CD4-positive, alpha-beta T cell (primary cell): ENCODE measurements at regions not wholly inside any gene's neighbourhood (a gene's known extent, or its start where the extent isn't known, plus 50 kb on each side); places are given as distances from the start of the nearest gene placed in this dataset.

Source experiments
- ATAC-seq: fragments of 200-7000 bp; cut with Tn5 transposase; one replicate; pipeline ENCODE4 v1.10.0; 2022; ENCODE audit warnings: mild to moderate bottlenecking; ENCODE audit not compliant: poor library complexity
- CTCF ChIA-PET: fragments of 350-600 bp; sonication (Branson Sonifier 250); formaldehyde crosslinking; loops from one replicate; lab custom pipeline; 2021; ENCODE audit warnings: antibody characterized with exemption, inconsistent platforms; lab: Charles Lee
- POLR2A ChIA-PET: fragments of 350-600 bp; sonication (Branson Sonifier 250); formaldehyde crosslinking; loops from one replicate; lab custom pipeline; 2021; ENCODE audit warnings: antibody characterized with exemption, inconsistent platforms; lab: Charles Lee
- DNase-seq, 14 experiments: peaks; one replicate each; pipeline ENCODE4 v3.0.0-alpha.2; 2013 to 2020; ENCODE audit warnings: mixed read lengths in 2 of 14
- H3K27ac ChIP-seq, 2 donors: one replicate each; pipeline versions ENCODE4 v1.5.1 to v1.7.0; 2013; ENCODE audit warnings: low read length in 2 of 2, low read depth in 1 of 2, mild to moderate bottlenecking in 1 of 2
- H3K27me3 ChIP-seq, 2 experiments: 1 replicate in 1 of 2; 2 replicates in 1 of 2; pipeline versions ENCODE4 v1.6.1 to v1.7.0; 2013; ENCODE audit warnings: low read length in 2 of 2, control low read depth in 1 of 2, mild to moderate bottlenecking in 1 of 2, moderate library complexity in 1 of 2; ENCODE audit not compliant: insufficient read depth in 2 of 2, control insufficient read depth in 1 of 2
- H3K36me3 ChIP-seq: one replicate; pipeline ENCODE4 v1.6.1; 2013; ENCODE audit warnings: low read length, control low read depth; ENCODE audit not compliant: insufficient read depth
- H3K4me1 ChIP-seq: one replicate; pipeline ENCODE4 v1.6.1; 2013; ENCODE audit warnings: low read length, control low read depth; ENCODE audit not compliant: insufficient read depth
- H3K4me3 ChIP-seq: one replicate; pipeline ENCODE4 v1.5.1; 2013; ENCODE audit warnings: mild to moderate bottlenecking, low read length, moderate library complexity
- H3K9me3 ChIP-seq, 2 experiments: 1 replicate in 1 of 2; 2 replicates in 1 of 2; pipeline versions ENCODE4 v1.6.1 to v1.7.0; 2013; ENCODE audit warnings: low read length in 2 of 2, mild to moderate bottlenecking in 2 of 2, control low read depth in 1 of 2, moderate library complexity in 1 of 2; ENCODE audit not compliant: control insufficient read depth in 1 of 2, insufficient read depth in 1 of 2
- H3K27ac Mint-ChIP-seq: one replicate; pipeline ENCODE4 v1.8.0; 2020; ENCODE audit warnings: mixed read lengths
- H3K27me3 Mint-ChIP-seq: one replicate; pipeline ENCODE4 v1.8.0; 2021; ENCODE audit warnings: mixed read lengths
- H3K36me3 Mint-ChIP-seq: one replicate; pipeline ENCODE4 v1.8.0; 2021; ENCODE audit warnings: low read depth, mixed read lengths
- H3K4me1 Mint-ChIP-seq: one replicate; pipeline ENCODE4 v1.8.0; 2021; ENCODE audit warnings: low read depth, mixed read lengths
- H3K4me3 Mint-ChIP-seq: one replicate; pipeline ENCODE4 v1.8.0; 2020; ENCODE audit warnings: mild to moderate bottlenecking, mixed read lengths
- H3K9me3 Mint-ChIP-seq: one replicate; pipeline ENCODE4 v1.8.0; 2020; ENCODE audit warnings: mixed read lengths
- CTCF ChIP-seq: fragments of 200-600 bp; IDR thresholded peaks from one replicate; pipeline ENCODE4 v1.8.0; 2022; ENCODE audit warnings: antibody characterized with exemption, mild to moderate bottlenecking
- intact Hi-C, 2 experiments: fragments of 100-400 bp; cut with DNase I in 1 of 2; cut with micrococcal nuclease in 1 of 2; formaldehyde crosslinking; loops; one replicate each; pipeline versions ENCODE4 v1.15.1 to v1.9.0; 2023 to 2025; cut with DNase I, micrococcal nuclease

GRCh38 chr12:97173688-97174410 is 266.8 kb downstream of the NEDD1 start:
- ChIA-PET POLR2A (no interaction called here), CTCF (no interaction called here)
- Mint-ChIP-seq H3K36me3 (no peaks in the 10 kb centered on the region), H3K27ac (no peak overlapping the region), H3K4me3 (no peak overlapping the region), H3K27me3 (peaks cover 4% of the 10 kb centered on the region), H3K4me1 (no peaks in the 10 kb centered on the region), H3K9me3 (no peaks in the 10 kb centered on the region)
- Histone ChIP-seq H3K36me3 (no peaks in the 10 kb centered on the region), H3K27me3 (no peaks in the 10 kb centered on the region), H3K4me1 (no peaks in the 10 kb centered on the region), H3K27ac (no peak overlapping the region), H3K4me3 (no peak overlapping the region), H3K9me3 (no peaks in the 10 kb centered on the region)
- DNase-seq (no peak), ATAC-seq (no peak)
- no peak for TF ChIP-seq CTCF
- intact Hi-C loops = no loop called here

GRCh38 chr12:97177481-97177880 is 270.4 kb downstream of the NEDD1 start:
- H3K4me3 Mint-ChIP-seq = no peak overlapping the region
- Histone ChIP-seq H3K27me3 (no peaks in the 10 kb centered on the region), H3K36me3 (no peaks in the 10 kb centered on the region), H3K9me3 (no peaks in the 10 kb centered on the region), H3K4me3 (no peak overlapping the region), H3K27ac (no peak overlapping the region), H3K4me1 (no peaks in the 10 kb centered on the region)
- ChIA-PET CTCF (no interaction called here), POLR2A (no interaction called here)
- H3K27me3 Mint-ChIP-seq = peaks cover 6% of the 10 kb centered on the region
- no peak for TF ChIP-seq CTCF
- no peaks in the 10 kb centered on the region for H3K9me3 Mint-ChIP-seq
- no peaks in the 10 kb centered on the region for H3K4me1 Mint-ChIP-seq
- no peak for DNase-seq
- H3K36me3 Mint-ChIP-seq = no peaks in the 10 kb centered on the region
- intact Hi-C loops = no loop called here
- no peak overlapping the region for H3K27ac Mint-ChIP-seq
- no peak for ATAC-seq

DNA sequence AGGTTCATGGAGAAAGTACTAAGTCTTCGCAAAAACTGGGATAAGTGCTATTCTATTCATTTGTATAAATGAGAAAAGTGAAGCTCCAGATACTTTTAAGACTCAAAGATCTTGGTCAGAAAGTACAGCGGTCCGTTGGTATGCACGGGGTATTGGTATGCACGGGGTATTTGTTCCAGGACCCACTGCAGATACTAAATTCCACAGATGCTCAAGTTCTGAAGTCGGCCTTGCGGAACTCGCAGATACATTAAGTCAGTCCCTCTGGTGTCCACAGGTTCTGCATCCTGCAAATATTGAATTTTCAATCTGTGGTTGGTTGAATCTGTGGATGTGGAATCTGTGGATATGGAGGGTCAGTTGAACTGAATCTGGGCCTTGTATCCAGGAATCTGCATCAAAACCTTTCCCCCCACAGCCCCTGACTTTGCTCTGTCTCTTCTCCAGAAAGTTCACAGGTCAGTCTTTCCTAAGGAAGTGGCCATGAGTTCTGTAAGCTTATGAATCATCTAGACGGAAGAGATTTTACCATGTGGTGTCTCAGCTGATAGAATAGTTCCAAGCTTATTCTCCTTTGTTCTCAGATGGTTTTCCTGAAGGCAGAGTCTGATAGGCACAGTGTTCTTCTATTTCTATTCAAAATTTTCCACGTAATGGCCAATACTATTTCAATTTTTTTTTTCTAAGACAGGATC is 274.7 kb downstream of the NEDD1 start:
- Mint-ChIP-seq H3K27me3 (peaks cover 6% of the 10 kb centered on the region), H3K36me3 (no peaks in the 10 kb centered on the region), H3K27ac (no peak overlapping the region), H3K9me3 (no peaks in the 10 kb centered on the region), H3K4me3 (no peak overlapping the region), H3K4me1 (no peaks in the 10 kb centered on the region)
- H3K9me3 ChIP-seq = no peaks in the 10 kb centered on the region
- ATAC-seq (no peak), DNase-seq (no peak)
- TF ChIP-seq CTCF = no peak
- intact Hi-C loops = no loop called here
- ChIA-PET POLR2A (no interaction called here), CTCF (no interaction called here)
- no peak overlapping the region for H3K27ac ChIP-seq
- H3K36me3 ChIP-seq = no peaks in the 10 kb centered on the region
- H3K4me3 ChIP-seq = no peak overlapping the region
- H3K27me3 ChIP-seq = no peaks in the 10 kb centered on the region
- no peaks in the 10 kb centered on the region for H3K4me1 ChIP-seq
